BE2C (cell line): ENCODE measurements at regions not wholly inside any gene's neighbourhood (a gene's known extent, or its start where the extent isn't known, plus 50 kb on each side); places are given as distances from the start of the nearest gene placed in this dataset.
A peak's percentile ranks its signal among the peaks of the same experiment; 100 is the strongest.

Experiments
- DNase-seq: peaks from one replicate; pipeline ENCODE4 v3.0.0-alpha.2; 2020
- H3K27me3 ChIP-seq: fragments of 250-450 bp; sonication (Bioruptor Pico); 2 replicates; pipeline ENCODE4 v1.5.1; 2020; ENCODE audit warnings: mild to moderate bottlenecking
- H3K36me3 ChIP-seq: fragments of 250-450 bp; sonication (Bioruptor Pico); 2 replicates; pipeline ENCODE4 v1.5.1; 2020; ENCODE audit warnings: mild to moderate bottlenecking
- H3K4me1 ChIP-seq: fragments of 250-450 bp; sonication (Bioruptor Pico); 2 replicates; pipeline ENCODE4 v1.5.1; 2020
- H3K4me3 ChIP-seq: 2 replicates; pipeline ENCODE4 v1.5.1; 2011; ENCODE audit warnings: low read depth, low read length
- H3K9me3 ChIP-seq: fragments of 250-450 bp; sonication (Bioruptor Pico); 2 replicates; pipeline ENCODE4 v1.5.1; 2020
- TF ChIP-seq, protein P1 (sequence below): IDR thresholded peaks from 2 replicates; pipeline ENCODE4 v1.5.1; 2012; ENCODE audit warnings: mild to moderate bottlenecking, low read depth, low read length

DNA sequence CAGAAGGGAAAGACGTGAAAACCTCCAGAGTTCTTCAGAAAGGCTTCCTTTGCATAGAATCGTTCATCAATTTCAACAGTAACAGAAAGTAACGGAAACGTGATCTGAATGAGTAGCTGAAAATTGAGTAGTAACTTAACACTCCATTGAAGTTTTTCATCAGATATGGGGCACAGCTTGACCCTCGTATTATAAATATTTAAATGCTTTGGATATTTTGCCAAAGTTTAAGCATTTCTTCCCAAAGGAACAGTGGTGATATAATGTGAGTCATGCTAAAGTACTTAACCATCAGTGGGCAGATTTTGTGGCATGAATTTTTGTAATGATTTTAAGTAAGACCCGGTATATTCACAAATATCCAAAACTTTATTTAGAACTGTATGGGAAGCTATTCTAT is 67.4 kb upstream of the ADAMTS19 start:
- H3K4me1 ChIP-seq: peaks cover 3% of the 10 kb centered on the region
- no peaks in the 10 kb centered on the region for H3K36me3 ChIP-seq
- no peak for DNase-seq
- H3K4me3 ChIP-seq: no peak overlapping the region
- no peaks in the 10 kb centered on the region for H3K27me3 ChIP-seq
- TF ChIP-seq, protein P1, sequence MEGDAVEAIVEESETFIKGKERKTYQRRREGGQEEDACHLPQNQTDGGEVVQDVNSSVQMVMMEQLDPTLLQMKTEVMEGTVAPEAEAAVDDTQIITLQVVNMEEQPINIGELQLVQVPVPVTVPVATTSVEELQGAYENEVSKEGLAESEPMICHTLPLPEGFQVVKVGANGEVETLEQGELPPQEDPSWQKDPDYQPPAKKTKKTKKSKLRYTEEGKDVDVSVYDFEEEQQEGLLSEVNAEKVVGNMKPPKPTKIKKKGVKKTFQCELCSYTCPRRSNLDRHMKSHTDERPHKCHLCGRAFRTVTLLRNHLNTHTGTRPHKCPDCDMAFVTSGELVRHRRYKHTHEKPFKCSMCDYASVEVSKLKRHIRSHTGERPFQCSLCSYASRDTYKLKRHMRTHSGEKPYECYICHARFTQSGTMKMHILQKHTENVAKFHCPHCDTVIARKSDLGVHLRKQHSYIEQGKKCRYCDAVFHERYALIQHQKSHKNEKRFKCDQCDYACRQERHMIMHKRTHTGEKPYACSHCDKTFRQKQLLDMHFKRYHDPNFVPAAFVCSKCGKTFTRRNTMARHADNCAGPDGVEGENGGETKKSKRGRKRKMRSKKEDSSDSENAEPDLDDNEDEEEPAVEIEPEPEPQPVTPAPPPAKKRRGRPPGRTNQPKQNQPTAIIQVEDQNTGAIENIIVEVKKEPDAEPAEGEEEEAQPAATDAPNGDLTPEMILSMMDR: no peak
- H3K9me3 ChIP-seq: no peaks in the 10 kb centered on the region

GRCh38 chr5:129395247-129395646 is 64.9 kb upstream of the ADAMTS19 start:
- Histone ChIP-seq H3K36me3 (no peaks in the 10 kb centered on the region), H3K4me1 (peaks cover 7% of the 10 kb centered on the region), H3K9me3 (no peaks in the 10 kb centered on the region), H3K27me3 (no peaks in the 10 kb centered on the region), H3K4me3 (no peak overlapping the region)
- TF ChIP-seq, protein P1: no peak
- DNase-seq: no peak

GRCh38 chr5:129398026-129398678 is 61.9 kb upstream of the ADAMTS19 start:
- no peaks in the 10 kb centered on the region for H3K9me3 ChIP-seq
- H3K4me3 ChIP-seq: no peak overlapping the region
- H3K4me1 ChIP-seq: peaks cover 4% of the 10 kb centered on the region; the same call in 1 of the 2 replicates
- TF ChIP-seq, protein P1: no peak
- no peaks in the 10 kb centered on the region for H3K36me3 ChIP-seq
- H3K27me3 ChIP-seq: no peaks in the 10 kb centered on the region
- DNase-seq: no peak

- DNase-seq: no peak
- no peak overlapping the region for H3K4me3 ChIP-seq
- no peaks in the 10 kb centered on the region for H3K36me3 ChIP-seq
- TF ChIP-seq, protein P1: no peak
- no peaks in the 10 kb centered on the region for H3K9me3 ChIP-seq
- H3K27me3 ChIP-seq: no peaks in the 10 kb centered on the region
- peaks cover 4% of the 10 kb centered on the region; the same call in 1 of the 2 replicates for H3K4me1 ChIP-seq
These were observed 61.0 kb upstream of the ADAMTS19 start for GRCh38 chr5:129399069-129399468.

GRCh38 chr5:129400395-129400983 is 59.6 kb upstream of the ADAMTS19 start:
- no peaks in the 10 kb centered on the region for H3K9me3 ChIP-seq
- H3K36me3 ChIP-seq: no peaks in the 10 kb centered on the region
- no peak overlapping the region for H3K4me3 ChIP-seq
- TF ChIP-seq, protein P1: peak; percentile 26; the same call in 1 of the 2 replicates
- no peak for DNase-seq
- peaks cover 4% of the 10 kb centered on the region; the same call in 1 of the 2 replicates for H3K4me1 ChIP-seq
- no peaks in the 10 kb centered on the region for H3K27me3 ChIP-seq

GRCh38 chr5:129405222-129405621 is 54.9 kb upstream of the ADAMTS19 start:
- no peaks in the 10 kb centered on the region for H3K9me3 ChIP-seq
- TF ChIP-seq, protein P1: no peak
- no peaks in the 10 kb centered on the region; the same call in 1 of the 2 replicates for H3K4me1 ChIP-seq
- no peaks in the 10 kb centered on the region for H3K36me3 ChIP-seq
- DNase-seq: no peak
- H3K4me3 ChIP-seq: no peak overlapping the region
- no peaks in the 10 kb centered on the region for H3K27me3 ChIP-seq
